GM18861 (cell line): ENCODE measurements at regions not wholly inside any gene's neighbourhood (a gene's known extent, or its start where the extent isn't known, plus 50 kb on each side); places are given as distances from the start of the nearest gene placed in this dataset.
"Not testable (repeated sequence)": the region's sequence is repeated elsewhere in the genome, so short reads cannot be mapped to it uniquely, and the experiment has no call there.

Experiments used
- ATAC-seq: cut with Tn5 transposase; IDR thresholded peaks from one replicate; pipeline ENCODE4 v1.9.1; 2021; ENCODE audit not compliant: unreplicated experiment

DNA sequence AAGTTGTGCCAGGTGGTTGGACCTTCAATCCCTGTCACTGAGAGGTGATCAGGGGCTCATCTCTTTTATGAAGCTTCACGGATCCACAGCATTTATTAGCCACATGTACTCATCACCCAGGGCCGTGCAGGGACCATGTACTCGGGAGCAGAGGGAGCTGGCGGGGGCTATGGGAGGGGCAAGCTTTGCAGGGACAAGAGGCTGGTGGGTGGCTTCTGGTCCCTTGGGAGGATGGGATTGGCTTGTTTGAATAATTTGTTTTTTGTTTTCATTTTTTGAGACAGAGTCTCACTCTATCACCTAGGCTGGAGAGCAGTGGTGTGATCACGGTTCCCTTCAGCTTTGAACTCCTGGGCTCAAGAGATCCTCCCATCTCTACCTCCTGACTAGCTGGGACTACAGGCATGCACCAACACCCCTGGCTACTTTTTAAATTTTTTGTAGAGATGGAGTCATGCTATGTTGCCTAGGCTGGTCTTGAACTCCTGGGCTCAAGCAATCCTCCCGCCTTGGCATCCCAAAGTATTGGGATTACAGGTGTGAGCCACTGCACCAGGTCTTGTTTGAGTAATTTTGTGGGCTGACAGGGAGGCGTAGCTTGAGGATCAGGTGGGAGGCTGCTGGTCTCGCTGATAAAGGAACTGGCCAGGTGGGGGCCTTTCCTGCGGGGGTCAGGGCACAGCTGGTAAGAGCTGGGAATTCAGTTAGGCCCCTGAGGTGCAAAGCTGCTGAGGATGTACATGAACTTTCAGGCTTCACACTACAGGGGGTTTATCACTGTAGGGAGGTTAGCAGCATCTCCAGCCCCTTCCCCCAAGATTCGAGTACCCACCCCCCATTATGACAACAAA lies 308.0 kb upstream of the C1orf174 start:
- ATAC-seq: no peak

DNA sequence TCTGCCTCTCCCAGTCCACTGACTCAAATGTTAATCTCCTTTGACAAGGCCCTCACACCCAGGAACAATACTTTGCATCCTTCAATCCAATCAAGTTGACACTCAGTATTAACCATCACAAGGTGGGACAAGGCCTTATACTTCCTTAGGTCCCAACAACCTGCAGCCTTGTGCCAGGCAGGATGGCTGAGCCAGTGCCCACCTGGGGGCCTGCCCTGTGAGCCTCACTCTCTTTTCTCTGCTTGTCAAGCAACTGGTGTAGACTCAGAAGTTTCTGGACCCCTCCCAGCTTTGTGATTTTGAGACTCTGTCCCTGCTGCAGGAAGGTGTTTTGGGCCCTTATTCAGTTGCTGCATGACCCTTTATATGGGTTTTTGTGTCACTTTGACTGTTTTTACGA lies 310.0 kb upstream of the C1orf174 start:
- ATAC-seq: no peak

DNA sequence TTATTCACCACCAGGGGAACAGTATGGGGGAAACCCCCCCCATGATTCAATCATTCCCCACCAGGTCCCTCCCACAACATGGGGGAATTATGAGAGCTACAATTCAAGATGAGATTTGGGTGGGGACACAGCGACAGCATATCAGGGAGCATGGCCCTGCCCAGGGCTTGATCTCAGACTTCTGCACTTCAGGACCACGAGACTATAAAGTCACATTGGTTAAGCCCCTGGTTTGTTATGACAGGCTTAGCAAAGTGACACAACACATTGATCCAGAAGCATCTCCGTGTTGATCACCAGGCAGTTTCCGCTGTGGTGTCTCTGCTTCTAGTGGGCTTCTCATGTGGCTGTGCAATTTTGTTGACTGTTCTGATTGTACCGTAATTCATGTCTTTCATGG lies 312.7 kb upstream of the C1orf174 start:
- no peak for ATAC-seq

GRCh38 chr1:4213366-4213973 lies 313.4 kb upstream of the C1orf174 start:
- ATAC-seq: no peak

GRCh38 chr1:4214826-4215225 lies 314.8 kb upstream of the C1orf174 start:
- no peak for ATAC-seq

GRCh38 chr1:4215391-4215790 lies 315.3 kb upstream of the C1orf174 start:
- no peak for ATAC-seq

DNA sequence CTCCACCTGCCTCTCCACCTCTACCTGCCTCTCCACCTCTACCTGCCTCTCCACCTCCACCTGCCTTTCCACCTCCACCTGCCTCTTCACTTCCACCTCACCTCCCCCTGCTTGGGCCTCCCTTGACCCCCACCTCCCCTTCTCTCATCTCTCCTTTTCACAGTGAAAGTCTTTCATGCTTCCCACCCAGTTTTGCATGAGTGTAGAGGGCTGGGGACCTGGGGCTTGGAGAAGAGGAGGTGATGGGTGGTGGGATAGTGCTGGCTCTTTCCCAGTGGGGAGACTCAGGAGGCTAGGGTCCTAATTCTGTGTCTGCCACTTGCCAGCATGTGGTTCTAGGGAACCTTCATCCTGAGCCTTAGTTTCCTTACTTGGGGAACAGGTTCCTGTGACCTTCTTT lies 316.2 kb upstream of the C1orf174 start:
- no peak for ATAC-seq

DNA sequence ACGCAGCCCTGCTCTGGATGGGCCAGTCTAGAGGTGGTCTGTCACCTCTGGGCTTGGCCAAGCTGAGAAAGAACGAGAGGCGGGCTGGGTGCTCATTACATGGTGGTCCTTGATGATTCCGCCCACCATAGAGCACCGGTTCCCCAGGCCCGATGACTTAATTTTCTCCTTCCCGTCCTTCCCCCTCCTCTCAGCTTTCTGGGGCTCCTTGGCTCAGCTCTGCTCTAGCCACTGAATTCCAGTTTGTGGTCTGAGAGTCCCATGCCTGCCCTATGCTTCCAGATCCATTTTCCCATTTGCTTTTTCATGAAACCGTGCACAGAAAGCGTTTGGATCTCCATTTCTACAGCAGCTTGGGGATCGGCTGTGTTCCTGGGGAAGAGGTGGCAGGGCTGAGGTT lies 318.5 kb upstream of the C1orf174 start:
- ATAC-seq: no peak

GRCh38 chr1:4219111-4219510 lies 319.0 kb upstream of the C1orf174 start:
- no peak for ATAC-seq

DNA sequence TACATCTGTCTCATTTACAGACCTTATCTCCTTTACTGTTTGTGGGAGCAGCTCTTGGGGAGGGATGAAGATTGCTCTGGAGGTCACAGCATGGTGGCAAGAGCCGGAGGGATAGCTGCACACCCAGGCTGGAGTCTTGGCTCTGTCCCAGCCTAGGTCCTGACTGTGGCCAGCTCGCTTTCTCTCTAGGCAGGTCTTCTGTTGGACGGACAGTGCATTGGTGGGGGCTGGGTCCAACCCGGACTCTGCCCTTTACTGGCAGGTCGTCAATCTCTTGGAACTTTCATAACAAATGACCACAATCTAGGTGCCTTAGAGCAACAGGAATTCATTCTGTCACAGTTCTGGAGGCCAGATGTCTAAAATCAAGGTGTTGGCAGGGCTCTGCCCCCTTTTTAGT lies 319.8 kb upstream of the C1orf174 start:
- no peak for ATAC-seq

DNA sequence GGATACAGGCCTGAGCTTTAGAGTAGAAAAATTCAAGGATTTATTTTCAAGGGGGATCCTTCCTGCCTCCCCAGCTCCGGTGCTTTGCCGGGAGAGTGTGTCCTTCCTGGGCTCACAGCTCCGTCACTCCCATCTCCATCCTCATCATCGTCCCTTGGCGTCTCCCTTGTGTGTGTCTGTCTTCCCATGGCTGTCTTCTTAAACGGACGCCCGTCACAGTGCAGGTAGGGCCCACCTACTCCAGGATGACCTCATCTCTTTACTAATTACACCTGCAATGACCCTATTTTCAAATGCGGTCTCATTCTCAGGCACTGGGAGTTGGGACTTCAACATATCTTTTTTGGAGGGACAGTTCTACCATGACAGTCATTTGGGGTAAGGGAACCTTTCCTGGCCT lies 320.3 kb upstream of the C1orf174 start:
- no peak for ATAC-seq

DNA sequence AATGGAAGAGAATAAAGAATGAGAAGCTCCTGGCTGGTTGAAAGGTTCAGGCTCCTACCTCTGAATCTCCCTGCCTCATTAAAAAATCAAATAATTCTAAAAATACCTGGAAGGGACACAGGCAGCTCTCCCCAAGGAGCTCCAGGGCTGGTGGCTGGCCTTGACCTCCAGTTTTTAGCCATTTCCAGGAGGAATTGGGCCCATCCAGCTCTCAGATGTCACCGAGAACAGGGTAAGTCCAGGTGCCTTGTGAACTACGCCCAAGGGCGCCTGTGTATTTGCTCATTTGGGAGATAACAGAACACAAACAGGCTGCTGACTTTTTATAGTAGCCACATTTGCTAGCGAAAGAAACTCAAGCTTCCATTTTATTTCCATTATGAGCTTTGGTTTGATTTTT lies 321.0 kb upstream of the C1orf174 start:
- no peak for ATAC-seq

DNA sequence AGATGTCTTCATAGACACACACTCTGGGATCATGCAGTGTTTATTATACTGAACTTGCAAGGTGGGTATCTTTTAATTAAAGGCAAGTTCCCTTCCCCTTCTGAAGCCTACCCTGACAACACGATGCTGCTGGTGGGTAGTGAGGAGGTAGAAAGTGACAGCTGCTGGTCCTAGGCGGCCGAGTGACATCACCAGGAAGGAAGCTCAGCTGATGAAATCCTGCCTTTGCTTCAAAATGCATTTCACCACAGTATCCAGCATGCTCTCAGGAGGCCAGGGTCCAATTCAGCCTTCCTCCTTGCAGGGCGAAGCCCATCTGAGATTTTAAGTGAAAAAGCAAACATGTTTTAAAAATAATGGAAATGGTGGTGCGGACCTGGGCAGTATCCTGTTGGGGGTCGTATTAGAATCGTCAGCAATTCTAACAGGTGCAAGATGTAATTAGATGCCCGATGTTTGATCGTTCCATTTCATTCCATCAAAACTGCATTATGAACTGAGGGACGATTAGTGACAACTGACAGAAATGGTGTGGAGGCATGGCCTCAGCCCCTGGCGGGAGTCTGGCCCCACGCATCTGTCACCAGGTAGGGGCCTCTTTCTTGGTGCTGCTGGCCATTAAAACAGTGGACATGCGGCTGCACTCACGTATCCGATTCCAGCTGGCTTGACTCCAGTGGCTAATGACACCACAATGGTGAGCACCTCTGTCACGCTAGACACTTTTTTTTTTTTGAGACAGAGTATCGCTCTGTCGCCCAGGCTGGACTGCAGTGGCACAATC lies 324.8 kb upstream of the C1orf174 start:
- no peak for ATAC-seq

- ATAC-seq: no peak
Observed at GRCh38 chr1:4227986-4228385, 327.9 kb upstream of the C1orf174 start.

DNA sequence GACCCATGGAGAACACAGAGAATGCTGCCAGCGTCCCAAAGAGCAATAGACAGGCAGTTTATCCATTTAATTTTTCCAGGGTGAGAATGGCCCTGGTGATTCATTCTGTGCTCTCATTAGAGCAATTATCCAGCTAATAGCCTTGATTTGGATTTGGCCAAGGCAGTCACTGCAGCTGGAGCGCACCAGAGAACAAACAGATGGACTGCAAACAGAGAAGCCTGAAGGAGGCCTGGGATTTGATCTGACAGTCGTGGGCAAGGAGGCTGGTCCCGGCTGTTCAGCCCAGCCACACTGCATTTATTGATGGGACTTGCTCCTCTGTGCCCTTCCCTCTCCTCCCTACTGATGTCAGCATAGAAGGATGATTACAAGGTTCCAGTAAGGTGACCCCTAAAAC lies 353.9 kb upstream of the C1orf174 start:
- ATAC-seq: no peak

- ATAC-seq: no peak
Observed at GRCh38 chr1:4256351-4256750, 356.3 kb upstream of the C1orf174 start.

GRCh38 chr1:4258146-4258777 lies 358.2 kb upstream of the C1orf174 start:
- ATAC-seq: not testable (repeated sequence)

- ATAC-seq: no peak
Observed at GRCh38 chr1:4261327-4261726, 361.3 kb upstream of the C1orf174 start.

- no peak for ATAC-seq
Observed at GRCh38 chr1:4262665-4263064, 362.6 kb upstream of the C1orf174 start.

DNA sequence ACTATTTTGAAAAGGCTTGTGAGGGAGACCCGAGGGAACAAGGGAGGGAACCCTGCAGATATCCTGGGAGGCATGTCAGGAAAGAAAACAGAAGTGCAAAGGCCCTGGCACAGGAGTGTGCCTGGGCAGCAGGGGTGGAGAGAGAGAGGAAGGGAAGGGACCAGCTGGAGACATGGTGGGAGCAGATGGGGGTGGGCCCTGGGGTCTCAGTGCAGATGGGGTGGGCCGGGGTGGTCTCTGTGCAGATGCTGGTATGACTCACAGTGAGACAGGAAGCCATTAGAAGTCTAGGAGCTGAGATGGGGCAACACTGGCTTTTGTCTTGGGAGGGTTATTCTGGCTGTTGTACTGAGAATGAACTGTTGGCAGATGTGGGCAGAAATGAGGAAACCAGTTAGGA lies 363.6 kb upstream of the C1orf174 start:
- ATAC-seq: no peak

DNA sequence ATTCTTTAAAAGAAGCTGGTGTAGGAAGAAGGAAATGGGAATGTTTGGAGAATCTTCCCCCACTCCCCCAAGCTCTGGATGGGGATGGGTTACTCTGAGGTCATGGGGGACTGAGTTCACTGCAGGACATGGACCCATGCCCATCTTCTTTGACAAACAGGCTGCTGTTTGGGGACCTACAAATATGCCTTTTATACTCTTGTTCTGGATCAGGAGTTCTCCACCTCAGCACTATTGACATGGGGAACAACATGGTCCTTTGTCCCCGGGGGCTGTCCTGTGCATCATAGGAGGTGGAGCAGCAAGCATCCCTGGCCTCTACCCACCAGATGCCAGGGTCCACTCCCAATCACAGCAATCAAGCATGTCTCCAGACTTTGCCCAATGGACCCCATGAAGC lies 365.8 kb upstream of the C1orf174 start:
- no peak for ATAC-seq
